B cell (primary cell): ENCODE measurements at regions not wholly inside any gene's neighbourhood (a gene's known extent, or its start where the extent isn't known, plus 50 kb on each side); places are given as distances from the start of the nearest gene placed in this dataset.

ENCODE experiments used
- ATAC-seq: fragments of 200-7000 bp; cut with Tn5 transposase; one replicate; pipeline ENCODE4 v1.10.0; 2021; ENCODE audit warnings: low read depth, mild to moderate bottlenecking, moderate number of reproducible peaks, moderate library complexity
- CTCF ChIA-PET: fragments of 350-600 bp; sonication (Branson Sonifier 250); formaldehyde crosslinking; loops from one replicate; lab custom pipeline; 2021; ENCODE audit warnings: antibody characterized with exemption, inconsistent platforms; lab: Charles Lee
- POLR2A ChIA-PET: fragments of 350-600 bp; sonication (Branson Sonifier 250); formaldehyde crosslinking; loops from one replicate; lab custom pipeline; 2021; ENCODE audit warnings: antibody characterized with exemption; lab: Charles Lee
- DNase-seq: peaks from one replicate; pipeline ENCODE4 v3.0.0; 2013
- H2AFZ ChIP-seq: 2 replicates; pipeline ENCODE4 v1.6.1; 2012; ENCODE audit warnings: mild to moderate bottlenecking, low read depth, low read length; ENCODE audit not compliant: insufficient read depth, poor library complexity, severe bottlenecking
- H3K27ac ChIP-seq, 2 donors: 1 replicate in 1 of 2; 2 replicates in 1 of 2; pipeline ENCODE4 v1.5.1; 2012 to 2013; ENCODE audit warnings: low read length in 2 of 2, mild to moderate bottlenecking in 2 of 2, moderate library complexity in 1 of 2
- H3K27me3 ChIP-seq, 4 experiments: fragments of 200-600 bp in 1 of 4; sonication (generic) in 1 of 4; replicated peaks in 1 of 4; 1 replicate in 2 of 4; 2 replicates in 2 of 4; pipeline versions ENCODE4 v1.6.1 to v1.7.0; 2013 to 2016; ENCODE audit warnings: low read length in 3 of 4, mild to moderate bottlenecking in 2 of 4, mixed read lengths in 1 of 4, moderate library complexity in 1 of 4; ENCODE audit not compliant: insufficient read depth in 4 of 4, control insufficient read depth in 3 of 4; ENCODE audit errors: control extremely low read depth in 1 of 4
- H3K36me3 ChIP-seq, 2 experiments: replicated peaks in 1 of 2; 1 replicate in 1 of 2; 2 replicates in 1 of 2; pipeline versions ENCODE4 v1.6.1 to v1.7.1; 2013; ENCODE audit warnings: low read length in 1 of 2; ENCODE audit not compliant: insufficient read depth in 2 of 2, control insufficient read depth in 1 of 2; ENCODE audit errors: control extremely low read depth in 1 of 2, extremely low read depth in 1 of 2
- H3K4me1 ChIP-seq, 2 donors: fragments of 200-600 bp in 1 of 2; sonication (generic) in 1 of 2; 1 replicate in 1 of 2; 2 replicates in 1 of 2; pipeline versions ENCODE4 v1.5.1 to v1.6.1; 2013 to 2017; ENCODE audit warnings: low read length in 2 of 2; ENCODE audit not compliant: control insufficient read depth in 2 of 2, insufficient read depth in 2 of 2
- H3K4me2 ChIP-seq: replicated peaks from 2 replicates; pipeline ENCODE3; 2012; ENCODE audit warnings: mild to moderate bottlenecking, low read depth, low read length; ENCODE audit not compliant: poor library complexity, severe bottlenecking
- H3K4me3 ChIP-seq, 5 experiments: fragments of 200-600 bp in 1 of 5; sonication (generic) in 1 of 5; 1 replicate in 3 of 5; 2 replicates in 2 of 5; pipeline versions ENCODE4 v1.5.1 to v1.7.0; 2011 to 2016; ENCODE audit warnings: low read length in 4 of 5, mild to moderate bottlenecking in 4 of 5, low read depth in 2 of 5, control low read depth in 1 of 5, moderate library complexity in 1 of 5; ENCODE audit not compliant: insufficient read depth in 1 of 5; ENCODE audit errors: control extremely low read depth in 1 of 5, extremely low read depth in 1 of 5
- H3K79me2 ChIP-seq: fragments of 200-600 bp; sonication (generic); one replicate; pipeline ENCODE4 v1.6.0; 2016; ENCODE audit warnings: low read length; ENCODE audit not compliant: control insufficient read depth, insufficient read depth
- H3K9ac ChIP-seq: fragments of 200-600 bp; sonication (generic); 2 replicates; pipeline ENCODE4 v1.6.1; 2017; ENCODE audit warnings: mild to moderate bottlenecking, low read length, moderate library complexity
- H3K9me3 ChIP-seq, 3 donors: one replicate each; pipeline versions ENCODE4 v1.6.1 to v1.7.1; 2013; ENCODE audit warnings: low read length in 2 of 3; ENCODE audit not compliant: control insufficient read depth in 2 of 3, insufficient read depth in 1 of 3; ENCODE audit errors: control extremely low read depth in 1 of 3
- H4K20me1 ChIP-seq: 2 replicates; pipeline ENCODE4 v1.6.0; 2012; ENCODE audit warnings: mild to moderate bottlenecking, low read length; ENCODE audit not compliant: insufficient read depth, control insufficient read depth, poor library complexity, severe bottlenecking
- H3K27ac Mint-ChIP-seq: one replicate; pipeline ENCODE4 v1.8.0; 2021; ENCODE audit warnings: mixed read lengths
- H3K27me3 Mint-ChIP-seq: one replicate; pipeline ENCODE4 v1.8.0; 2021; ENCODE audit warnings: mixed read lengths
- H3K4me1 Mint-ChIP-seq: one replicate; pipeline ENCODE4 v1.8.0; 2021; ENCODE audit warnings: mixed read lengths
- H3K4me3 Mint-ChIP-seq: one replicate; pipeline ENCODE4 v1.8.0; 2021; ENCODE audit warnings: mixed read lengths
- H3K9me3 Mint-ChIP-seq: one replicate; pipeline ENCODE4 v1.8.0; 2022; ENCODE audit warnings: mixed read lengths; ENCODE audit not compliant: insufficient read depth
- EZH2 ChIP-seq: IDR thresholded peaks from 2 replicates; pipeline ENCODE4 v1.6.1; 2012; ENCODE audit warnings: borderline replicate concordance, low read depth, mild to moderate bottlenecking, moderate library complexity, low read length; ENCODE audit not compliant: insufficient read depth, poor library complexity, severe bottlenecking
- WGBS: methylation state at CpG from one replicate; pipeline ENCODE4 v1.1.5; 2013; ENCODE audit warnings: missing lambda C conversion rate; ENCODE audit not compliant: insufficient coverage; 5-methylcytosine and 5-hydroxymethylcytosine counted together
- intact Hi-C: fragments of 100-400 bp; cut with micrococcal nuclease; formaldehyde crosslinking; loops from one replicate; pipeline ENCODE4 v1.10.0; 2022
- TF ChIP-seq, protein P1 (sequence below): fragments of 200-600 bp; IDR thresholded peaks from one replicate; pipeline ENCODE4 v1.8.0; 2022; ENCODE audit warnings: antibody characterized with exemption, mild to moderate bottlenecking

- POLR2A ChIA-PET: no interaction called here
- DNase-seq: no peak
- H3K4me3 ChIP-seq: no peak overlapping the region
- H3K36me3 ChIP-seq: no peaks in the 10 kb centered on the region
- CTCF ChIA-PET: no interaction called here
- no peak overlapping the region for H3K9ac ChIP-seq
- H3K27me3 ChIP-seq: no peaks in the 10 kb centered on the region
- intact Hi-C loops: no loop called here
- no peak overlapping the region for H3K27ac ChIP-seq
- TF ChIP-seq, protein P1, sequence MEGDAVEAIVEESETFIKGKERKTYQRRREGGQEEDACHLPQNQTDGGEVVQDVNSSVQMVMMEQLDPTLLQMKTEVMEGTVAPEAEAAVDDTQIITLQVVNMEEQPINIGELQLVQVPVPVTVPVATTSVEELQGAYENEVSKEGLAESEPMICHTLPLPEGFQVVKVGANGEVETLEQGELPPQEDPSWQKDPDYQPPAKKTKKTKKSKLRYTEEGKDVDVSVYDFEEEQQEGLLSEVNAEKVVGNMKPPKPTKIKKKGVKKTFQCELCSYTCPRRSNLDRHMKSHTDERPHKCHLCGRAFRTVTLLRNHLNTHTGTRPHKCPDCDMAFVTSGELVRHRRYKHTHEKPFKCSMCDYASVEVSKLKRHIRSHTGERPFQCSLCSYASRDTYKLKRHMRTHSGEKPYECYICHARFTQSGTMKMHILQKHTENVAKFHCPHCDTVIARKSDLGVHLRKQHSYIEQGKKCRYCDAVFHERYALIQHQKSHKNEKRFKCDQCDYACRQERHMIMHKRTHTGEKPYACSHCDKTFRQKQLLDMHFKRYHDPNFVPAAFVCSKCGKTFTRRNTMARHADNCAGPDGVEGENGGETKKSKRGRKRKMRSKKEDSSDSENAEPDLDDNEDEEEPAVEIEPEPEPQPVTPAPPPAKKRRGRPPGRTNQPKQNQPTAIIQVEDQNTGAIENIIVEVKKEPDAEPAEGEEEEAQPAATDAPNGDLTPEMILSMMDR: no peak
- no peak for TF ChIP-seq EZH2
- H2AFZ ChIP-seq: no peak overlapping the region
- H3K79me2 ChIP-seq: no peaks in the 10 kb centered on the region
- Mint-ChIP-seq H3K4me3 (no peak overlapping the region), H3K4me1 (no peaks in the 10 kb centered on the region), H3K27me3 (peaks cover 9% of the 10 kb centered on the region), H3K27ac (no peak overlapping the region), H3K9me3 (no peaks in the 10 kb centered on the region)
- no peaks in the 10 kb centered on the region for H3K9me3 ChIP-seq
- no peak overlapping the region for H3K4me2 ChIP-seq
- ATAC-seq: no peak
- H3K4me1 ChIP-seq: no peaks in the 10 kb centered on the region
- no peaks in the 10 kb centered on the region for H4K20me1 ChIP-seq
These were observed 134.4 kb upstream of the DLX6 start for GRCh38 chr7:96870934-96871333.

DNA sequence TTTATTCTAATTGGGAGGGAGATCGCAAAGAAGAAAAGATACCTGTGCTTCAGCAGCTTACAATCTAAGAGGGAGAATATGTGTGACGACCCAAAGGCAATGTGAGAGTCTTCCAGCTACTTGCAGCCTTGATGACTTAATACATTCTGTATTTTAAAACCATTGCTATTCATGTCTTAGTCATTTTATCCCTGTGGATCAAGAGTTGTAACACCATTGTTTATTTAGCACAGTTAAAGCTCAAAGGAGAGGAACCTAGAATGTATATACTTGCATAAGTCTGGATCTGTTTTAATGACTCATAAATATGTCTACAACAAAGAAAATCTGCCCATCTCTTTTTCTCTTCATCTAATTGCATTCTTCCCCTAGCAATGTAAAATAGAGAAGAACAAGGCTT lies 117.9 kb upstream of the DLX6 start:
- Histone ChIP-seq H3K4me1 (no peaks in the 10 kb centered on the region), H3K79me2 (no peaks in the 10 kb centered on the region), H3K27ac (no peak overlapping the region), H4K20me1 (no peaks in the 10 kb centered on the region), H3K9ac (no peak overlapping the region), H3K4me3 (no peak overlapping the region), H2AFZ (no peak overlapping the region), H3K36me3 (no peaks in the 10 kb centered on the region), H3K27me3 (no peaks in the 10 kb centered on the region), H3K9me3 (no peaks in the 10 kb centered on the region), H3K4me2 (no peak overlapping the region)
- Mint-ChIP-seq H3K4me1 (no peaks in the 10 kb centered on the region), H3K4me3 (no peak overlapping the region), H3K9me3 (no peaks in the 10 kb centered on the region), H3K27me3 (no peaks in the 10 kb centered on the region), H3K27ac (no peak overlapping the region)
- intact Hi-C loops: no loop called here
- TF ChIP-seq, protein P1: no peak
- TF ChIP-seq EZH2: no peak
- ATAC-seq (no peak), DNase-seq (no peak)
- POLR2A ChIA-PET: no interaction called here
- CTCF ChIA-PET: no interaction called here
- WGBS: no CpG with 5 or more reads among the region's 2 CpGs
